Lung (tissue), 11 donors: ENCODE measurements at regions not wholly inside any gene's neighbourhood (a gene's known extent, or its start where the extent isn't known, plus 50 kb on each side); places are given as distances from the start of the nearest gene placed in this dataset.

ENCODE experiments used
- ATAC-seq: fragments of 200-7000 bp; cut with Tn5 transposase; one replicate; pipeline ENCODE4 v1.9.1; 2020; ENCODE audit warnings: moderate number of reproducible peaks; ENCODE audit not compliant: insufficient read depth, low FRiP score
- DNase-seq, 3 donors: peaks; one replicate each; pipeline ENCODE4 v3.0.0-alpha.2; 2013 to 2017
- H3K27ac ChIP-seq, 2 donors: one replicate each; pipeline ENCODE4 v1.5.1; 2013; ENCODE audit warnings: mild to moderate bottlenecking in 2 of 2, moderate library complexity in 2 of 2, control low read depth in 1 of 2, inconsistent platforms in 1 of 2, low read depth in 1 of 2, low read length in 1 of 2
- H3K27me3 ChIP-seq, 3 donors: one replicate each; pipeline ENCODE4 v1.5.1; 2013; ENCODE audit warnings: low read length in 2 of 3; ENCODE audit not compliant: control insufficient read depth in 3 of 3, insufficient read depth in 3 of 3
- H3K36me3 ChIP-seq, 4 donors: one replicate each; pipeline ENCODE4 v1.5.1; 2013; ENCODE audit warnings: low read length in 4 of 4, mild to moderate bottlenecking in 1 of 4, moderate library complexity in 1 of 4; ENCODE audit not compliant: control insufficient read depth in 4 of 4, insufficient read depth in 4 of 4
- H3K4me1 ChIP-seq, 5 donors: one replicate each; pipeline ENCODE4 v1.5.1; 2013; ENCODE audit warnings: low read length in 5 of 5, mild to moderate bottlenecking in 2 of 5, moderate library complexity in 1 of 5; ENCODE audit not compliant: control insufficient read depth in 5 of 5, insufficient read depth in 5 of 5
- H3K4me3 ChIP-seq: one replicate; pipeline ENCODE4 v1.5.1; 2013; ENCODE audit warnings: mild to moderate bottlenecking, control low read depth, moderate library complexity
- H3K9ac ChIP-seq, 2 donors: one replicate each; pipeline ENCODE4 v1.5.1; 2013; ENCODE audit warnings: low read length in 2 of 2, control low read depth in 1 of 2; ENCODE audit not compliant: insufficient read depth in 1 of 2
- H3K9me3 ChIP-seq, 4 donors: one replicate each; pipeline ENCODE4 v1.5.1; 2013; ENCODE audit warnings: low read length in 3 of 4, mild to moderate bottlenecking in 1 of 4, moderate library complexity in 1 of 4; ENCODE audit not compliant: control insufficient read depth in 4 of 4, insufficient read depth in 3 of 4
- CTCF ChIP-seq: IDR thresholded peaks from 2 replicates; pipeline ENCODE4 v1.5.1; 2012; ENCODE audit warnings: mild to moderate bottlenecking; ENCODE audit errors: control extremely low read depth, extremely low read depth
- WGBS, 2 donors: extraction: QIAGEN DNeasy Blood & Tissue Kit; methylation state at CpG; one replicate each; pipeline ENCODE4 v1.1.7; 2013; 5-methylcytosine and 5-hydroxymethylcytosine counted together
- donor health status: control.
- donor health status: control.
- donor health status: Bipolar disorder and iron deficiency.
- donor health status: healthy.
- donor health status: DM: yes; HTN: yes; CAD: no.

GRCh38 chr4:12973522-12973921 lies 510.6 kb downstream of the RAB28 start:
- DNase-seq (no peak), ATAC-seq (no peak)
- 82 to 90% methylated on average over 2 of the region's 2 CpGs for WGBS, 2 donors

GRCh38 chr4:12968345-12968744 lies 515.8 kb downstream of the RAB28 start:
- Histone ChIP-seq H3K9ac (no peak overlapping the region), H3K4me1 (no peaks in the 10 kb centered on the region), H3K27ac (no peak overlapping the region), H3K4me3 (no peak overlapping the region), H3K27me3 (no peaks in the 10 kb centered on the region), H3K9me3 (no peaks in the 10 kb centered on the region), H3K36me3 (no peaks in the 10 kb centered on the region)
- DNase-seq = no peak
- WGBS, 2 donors = 65 to 66% methylated on average over 4 of the region's 4 CpGs
- TF ChIP-seq CTCF = no peak
- no peak for ATAC-seq

More at GRCh38 chr4:12973522-12973921, 510.6 kb downstream of the RAB28 start:
- Histone ChIP-seq H3K9ac (no peak overlapping the region), H3K27ac (no peak overlapping the region), H3K36me3 (no peaks in the 10 kb centered on the region), H3K4me3 (no peak overlapping the region), H3K9me3 (peaks cover 0 to 2% (median 0%) of the 10 kb centered on the region in 4 donors), H3K27me3 (no peaks in the 10 kb centered on the region), H3K4me1 (no peaks in the 10 kb centered on the region)
- TF ChIP-seq CTCF = no peak

GRCh38 chr4:12966726-12967125 lies 517.4 kb downstream of the RAB28 start:
- H3K9ac ChIP-seq = no peak overlapping the region
- H3K4me3 ChIP-seq = no peak overlapping the region
- ATAC-seq (no peak), DNase-seq (no peak)
- no peaks in the 10 kb centered on the region for H3K36me3 ChIP-seq
- TF ChIP-seq CTCF = no peak
- H3K9me3 ChIP-seq = peaks cover 0 to under 1% (median 0%) of the 10 kb centered on the region in 4 donors
- H3K27ac ChIP-seq = no peak overlapping the region
- no peaks in the 10 kb centered on the region for H3K4me1 ChIP-seq
- no peaks in the 10 kb centered on the region for H3K27me3 ChIP-seq
- 76 to 87% methylated on average over 5 of the region's 5 CpGs for WGBS, 2 donors

GRCh38 chr4:12965334-12965733 lies 518.8 kb downstream of the RAB28 start:
- ATAC-seq = no peak
- no peaks in the 10 kb centered on the region for H3K36me3 ChIP-seq
- peaks cover 0 to 2% (median 0%) of the 10 kb centered on the region in 4 donors for H3K9me3 ChIP-seq
- no peak for DNase-seq
- no peak overlapping the region for H3K9ac ChIP-seq
- H3K4me1 ChIP-seq = no peaks in the 10 kb centered on the region
- H3K4me3 ChIP-seq = no peak overlapping the region
- no peak overlapping the region for H3K27ac ChIP-seq
- 51 to 65% methylated on average over 4 of the region's 4 CpGs for WGBS, 2 donors
- no peaks in the 10 kb centered on the region for H3K27me3 ChIP-seq
- TF ChIP-seq CTCF = no peak
